ENCODE measurements at regions not wholly inside any gene's neighbourhood (a gene's known extent, or its start where the extent isn't known, plus 50 kb on each side); places are given as distances from the start of the nearest gene placed in this dataset.

- TF ChIP-seq NRF1 (conservative IDR thresholded peaks at IDR 0.05 in 1 of 2, IDR thresholded peaks at IDR 0.05 in 1 of 2) (no peak), FOXJ3 (CRISPR knock-in tag; IDR thresholded peaks at IDR 0.05) (no peak), PPARD (CRISPR knock-in tag; IDR thresholded peaks at IDR 0.05) (no peak), HOMEZ (CRISPR knock-in tag; IDR thresholded peaks at IDR 0.05) (no peak), ETS1 (conservative IDR thresholded peaks at IDR 0.05; ENCODE audit: control insufficient read depth, low read depth, low read length) (no peak), SMAD4 (CRISPR knock-in tag; conservative IDR thresholded peaks at IDR 0.05) (no peak), ZNF316 (IDR thresholded peaks at IDR 0.05) (no peak)
These were observed 548.8 kb downstream of the COL12A1 start (continued) for GRCh38 chr6:74657011-74657410.

- H3K9me3 ChIP-seq (replicated peaks; ENCODE audit: control insufficient read depth, insufficient read depth, low read depth, low read length): no peaks in the 10 kb centered on the region
- no peak for ATAC-seq
- no peak overlapping the region for H2AFZ ChIP-seq (ENCODE audit: low read depth, low read length)
- ChIA-PET CTCF (ENCODE audit: low intra/inter-chr PET ratio) (no interaction called here), POLR2A (no interaction called here)
- H3K4me1 ChIP-seq (replicated peaks in 1 of 2; ENCODE audit: control insufficient read depth in 2 of 2, insufficient read depth in 2 of 2, low read length in 2 of 2): no peaks in the 10 kb centered on the region
- intact Hi-C loops (cut with micrococcal nuclease) (no loop called here), in situ Hi-C loops (cut with MboI) (no loop called here)
- H4K20me1 ChIP-seq (replicated peaks; ENCODE audit: control insufficient read depth, insufficient read depth, low read length): no peaks in the 10 kb centered on the region
- no peak overlapping the region for H3K27ac ChIP-seq (ENCODE audit: extremely low read depth, low read depth, low read length)
- no peaks in the 10 kb centered on the region for H3K9me1 ChIP-seq (ENCODE audit: control insufficient read depth, insufficient read depth, low read length)
- H3K27me3 ChIP-seq (ENCODE audit: control insufficient read depth in 2 of 2, insufficient read depth in 2 of 2, low read length in 2 of 2): no peaks in the 10 kb centered on the region
- FAIRE-seq: no peak
- no peak overlapping the region for H3K4me2 ChIP-seq (ENCODE audit: insufficient read depth, low read length)
- no TSS peak for BruUV-seq (replicated peaks)
- no peaks in the 10 kb centered on the region for H3K36me3 ChIP-seq (ENCODE audit: control insufficient read depth, insufficient read depth, low read length)
- no peak overlapping the region for H3K4me3 ChIP-seq
- WGBS (ENCODE audit: insufficient coverage, low coverage, missing lambda C conversion rate): 6% methylated on average over 1 of the region's 1 CpG
- H3K9ac ChIP-seq (ENCODE audit: insufficient read depth in 1 of 2, low read depth in 2 of 2, low read length in 2 of 2): no peak overlapping the region
- no peaks in the 10 kb centered on the region for H3K79me2 ChIP-seq (ENCODE audit: control insufficient read depth, insufficient read depth, low read length)
- no peak for DNase-seq (ENCODE audit: extremely low read depth in 1 of 4, low spot score in 3 of 4)
- TF ChIP-seq MTA1 (IDR thresholded peaks at IDR 0.05; ENCODE audit: borderline replicate concordance) (no peak), RCOR1 (IDR thresholded peaks at IDR 0.05; ENCODE audit: borderline replicate concordance in 1 of 2, low read depth in 2 of 2, low read length in 2 of 2) (no peak), ZNF274 (IDR thresholded peaks at IDR 0.05; ENCODE audit: borderline replicate concordance, low read depth, low read length) (no peak), ZFPM2 (CRISPR knock-in tag; IDR thresholded peaks at IDR 0.05) (no peak), PHF20 (IDR thresholded peaks at IDR 0.05; ENCODE audit: partially characterized antibody) (no peak), LCOR (CRISPR knock-in tag; IDR thresholded peaks at IDR 0.05) (no peak), SMAD1 (IDR thresholded peaks at IDR 0.05; ENCODE audit: low read depth, low read length, partially characterized antibody) (no peak), CTCFL (IDR thresholded peaks at IDR 0.05; ENCODE audit: borderline replicate concordance, insufficient read depth, low read depth, low read length, poor library complexity, severe bottlenecking) (no peak), CHD1 (IDR thresholded peaks at IDR 0.05; ENCODE audit: low read length) (no peak), ASH1L (IDR thresholded peaks at IDR 0.05; ENCODE audit: borderline replicate concordance, low read depth, partially characterized antibody) (no peak), FUS (optimal IDR thresholded peaks at IDR 0.05; ENCODE audit: low read depth, low read length) (no peak)
These were observed 549.4 kb downstream of the COL12A1 start for GRCh38 chr6:74656453-74656852.

Data from K562 (cell line).